ENCODE measurements at regions not wholly inside any gene's neighbourhood (a gene's known extent, or its start where the extent isn't known, plus 50 kb on each side); places are given as distances from the start of the nearest gene placed in this dataset.
"Not testable (repeated sequence)": the region's sequence is repeated elsewhere in the genome, so short reads cannot be mapped to it uniquely, and the experiment has no call there.

GRCh38 chr4:77268108-77268507, 111.1 kb downstream of the CCNG2 start:
- BruUV-seq (replicated peaks): no TSS peak
- intact Hi-C loops (cut with micrococcal nuclease; ENCODE audit: unreplicated experiment): no loop called here
- Histone ChIP-seq H4K20me1 (ENCODE audit: insufficient read depth) (no peaks in the 10 kb centered on the region), H3K27ac (no peak overlapping the region), H3K36me3 (ENCODE audit: low read depth) (no peaks in the 10 kb centered on the region), H3K4me2 (no peak overlapping the region), H3K27me3 (ENCODE audit: insufficient read depth, low read depth) (no peaks in the 10 kb centered on the region), H3K4me3 (no peak overlapping the region), H3K9me2 (ENCODE audit: insufficient read depth) (no peaks in the 10 kb centered on the region), H3K79me2 (ENCODE audit: low read depth) (no peaks in the 10 kb centered on the region), H3F3A (ENCODE audit: insufficient read depth, low read depth) (peaks cover 15% of the 10 kb centered on the region; the same call in 1 of the 2 replicates), H3K4me1 (replicated peaks; ENCODE audit: insufficient read depth) (peaks cover 22% of the 10 kb centered on the region), H3K9me3 (ENCODE audit: insufficient read depth, low read depth) (no peaks in the 10 kb centered on the region), H2AFZ (no peak overlapping the region)
- ChIA-PET POLR2A (ENCODE audit: unreplicated experiment) (no interaction called here), CTCF (no interaction called here)
- no peak for TF ChIP-seq CTCF (conservative IDR thresholded peaks at IDR 0.05)
- TF ChIP-seq EZH2 (IDR thresholded peaks at IDR 0.05; ENCODE audit: low read depth): no peak
- no peak for DNase-seq

GRCh38 chr4:77269505-77269904, 112.5 kb downstream of the CCNG2 start:
- no peaks in the 10 kb centered on the region for H3K36me3 ChIP-seq (ENCODE audit: low read depth)
- TF ChIP-seq EZH2 (IDR thresholded peaks at IDR 0.05; ENCODE audit: low read depth) (no peak), CTCF (conservative IDR thresholded peaks at IDR 0.05) (no peak)
- H3K4me2 ChIP-seq: peak overlapping the region; percentile 60
- H3K4me1 ChIP-seq (replicated peaks; ENCODE audit: insufficient read depth): peaks cover 22% of the 10 kb centered on the region
- peak overlapping the region; percentile 39 for H3K27ac ChIP-seq
- no peaks in the 10 kb centered on the region for H3K27me3 ChIP-seq (ENCODE audit: insufficient read depth, low read depth)
- H3K79me2 ChIP-seq (ENCODE audit: low read depth): no peaks in the 10 kb centered on the region
- H2AFZ ChIP-seq: no peak overlapping the region
- H4K20me1 ChIP-seq (ENCODE audit: insufficient read depth): no peaks in the 10 kb centered on the region
- BruUV-seq (replicated peaks): no TSS peak
- CTCF ChIA-PET: no interaction called here
- H3K9me2 ChIP-seq (ENCODE audit: insufficient read depth): no peaks in the 10 kb centered on the region
- intact Hi-C loops (cut with micrococcal nuclease; ENCODE audit: unreplicated experiment): no loop called here
- no peak overlapping the region for H3K4me3 ChIP-seq
- DNase-seq: peak; percentile 40 to 87
- H3F3A ChIP-seq (ENCODE audit: insufficient read depth, low read depth): peaks cover 15% of the 10 kb centered on the region; the same call in 1 of the 2 replicates
- H3K9me3 ChIP-seq (ENCODE audit: insufficient read depth, low read depth): no peaks in the 10 kb centered on the region
- POLR2A ChIA-PET (ENCODE audit: unreplicated experiment): no interaction called here

GRCh38 chr4:77273412-77273811, 116.4 kb downstream of the CCNG2 start:
- peaks cover 21% of the 10 kb centered on the region for H3K4me1 ChIP-seq (replicated peaks; ENCODE audit: insufficient read depth)
- BruUV-seq (replicated peaks): no TSS peak
- no peaks in the 10 kb centered on the region for H3K27me3 ChIP-seq (ENCODE audit: insufficient read depth, low read depth)
- H3K9me3 ChIP-seq (ENCODE audit: insufficient read depth, low read depth): no peaks in the 10 kb centered on the region
- peaks cover 15% of the 10 kb centered on the region; the same call in 1 of the 2 replicates for H3F3A ChIP-seq (ENCODE audit: insufficient read depth, low read depth)
- no peaks in the 10 kb centered on the region for H4K20me1 ChIP-seq (ENCODE audit: insufficient read depth)
- H3K79me2 ChIP-seq (ENCODE audit: low read depth): no peaks in the 10 kb centered on the region
- no peak overlapping the region for H2AFZ ChIP-seq
- DNase-seq: no peak
- no peaks in the 10 kb centered on the region for H3K36me3 ChIP-seq (ENCODE audit: low read depth)
- no peak overlapping the region for H3K4me3 ChIP-seq
- no peaks in the 10 kb centered on the region for H3K9me2 ChIP-seq (ENCODE audit: insufficient read depth)
- no peak overlapping the region for H3K4me2 ChIP-seq
- CTCF ChIA-PET: no interaction called here
- POLR2A ChIA-PET (ENCODE audit: unreplicated experiment): interaction anchor here (0.6 kb wide), 1 partner anchor 12 kb away, joined by 3 read pairs; no protein-coding TSS in a partner anchor
- H3K27ac ChIP-seq: no peak overlapping the region
- TF ChIP-seq CTCF (conservative IDR thresholded peaks at IDR 0.05): no peak
- TF ChIP-seq EZH2 (IDR thresholded peaks at IDR 0.05; ENCODE audit: low read depth): no peak
- intact Hi-C loops (cut with micrococcal nuclease; ENCODE audit: unreplicated experiment): no loop called here

- H3K9me2 ChIP-seq (ENCODE audit: insufficient read depth); POLR2A ChIA-PET (ENCODE audit: unreplicated experiment); H3F3A ChIP-seq (ENCODE audit: insufficient read depth, low read depth); DNase-seq; H3K4me3 ChIP-seq; H3K4me1 ChIP-seq (replicated peaks; ENCODE audit: insufficient read depth); BruUV-seq (replicated peaks); H3K79me2 ChIP-seq (ENCODE audit: low read depth); H3K27ac ChIP-seq; H3K4me2 ChIP-seq; intact Hi-C loops (cut with micrococcal nuclease; ENCODE audit: unreplicated experiment); H3K9me3 ChIP-seq (ENCODE audit: insufficient read depth, low read depth); H4K20me1 ChIP-seq (ENCODE audit: insufficient read depth); H3K36me3 ChIP-seq (ENCODE audit: low read depth); CTCF ChIA-PET; H3K27me3 ChIP-seq (ENCODE audit: insufficient read depth, low read depth); H2AFZ ChIP-seq: not testable (repeated sequence)
Measured at GRCh38 chr4:77279114-77279513, 122.1 kb downstream of the CCNG2 start.

Data from PC-9 (cell line).